ENCODE measurements at regions not wholly inside any gene's neighbourhood (a gene's known extent, or its start where the extent isn't known, plus 50 kb on each side); places are given as distances from the start of the nearest gene placed in this dataset.

- peak; percentile 78 for TF ChIP-seq CTCF (IDR thresholded peaks at IDR 0.05; ENCODE audit: low read depth, low read length, missing control alignments)
- H3K4me3 ChIP-seq (ENCODE audit: low read depth, low read length) = no peak overlapping the region
- H3K36me3 ChIP-seq (replicated peaks) = no peaks in the 10 kb centered on the region
- in situ Hi-C loops (cut with HindIII; ENCODE audit: low pct_ligation_motif_present, low sequenced_read_pairs) = no loop called here
- no peaks in the 10 kb centered on the region for H3K27me3 ChIP-seq (replicated peaks)
- DNase-seq = peak; percentile 63
- H3K27ac ChIP-seq = no peak overlapping the region
These were observed 55.0 kb upstream of the PRDM5 start for GRCh38 chr4:120977435-120977997.

GRCh38 chr4:120973207-120973606 lies 50.7 kb upstream of the PRDM5 start:
- Histone ChIP-seq H3K36me3 (replicated peaks) (no peaks in the 10 kb centered on the region), H3K4me3 (ENCODE audit: low read depth, low read length) (no peak overlapping the region), H3K27ac (no peak overlapping the region), H3K27me3 (replicated peaks) (no peaks in the 10 kb centered on the region)
- in situ Hi-C loops (cut with HindIII; ENCODE audit: low pct_ligation_motif_present, low sequenced_read_pairs) = no loop called here
- TF ChIP-seq CTCF (IDR thresholded peaks at IDR 0.05; ENCODE audit: low read depth, low read length, missing control alignments) = no peak
- DNase-seq = no peak
